HG03469 (cell line): ENCODE measurements at regions not wholly inside any gene's neighbourhood (a gene's known extent, or its start where the extent isn't known, plus 50 kb on each side); places are given as distances from the start of the nearest gene placed in this dataset.

Source experiments
- ATAC-seq: cut with Tn5 transposase; IDR thresholded peaks from one replicate; pipeline ENCODE4 v1.9.1; 2021; ENCODE audit warnings: mild to moderate bottlenecking, moderate library complexity, moderate number of reproducible peaks; ENCODE audit not compliant: unreplicated experiment

DNA sequence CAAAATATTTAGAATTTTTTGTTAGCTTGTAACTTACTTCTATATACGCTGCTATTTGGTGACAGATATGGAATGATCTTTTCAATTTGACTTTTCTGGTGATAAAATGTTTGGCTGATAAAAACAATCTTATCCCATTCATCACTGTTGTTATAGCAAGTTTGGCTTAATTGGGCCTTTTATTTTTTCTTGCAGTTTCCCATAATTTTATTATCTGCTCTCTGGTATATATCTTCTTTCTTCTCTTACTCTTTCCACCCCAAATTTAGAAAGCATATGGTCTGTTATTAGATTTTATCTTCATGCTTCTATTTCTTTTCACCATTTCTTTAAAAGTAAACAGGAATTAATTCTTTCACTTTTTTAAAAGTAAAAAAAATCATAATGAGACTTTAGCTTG is 474.4 kb downstream of the TLE1 start:
- no peak for ATAC-seq

DNA sequence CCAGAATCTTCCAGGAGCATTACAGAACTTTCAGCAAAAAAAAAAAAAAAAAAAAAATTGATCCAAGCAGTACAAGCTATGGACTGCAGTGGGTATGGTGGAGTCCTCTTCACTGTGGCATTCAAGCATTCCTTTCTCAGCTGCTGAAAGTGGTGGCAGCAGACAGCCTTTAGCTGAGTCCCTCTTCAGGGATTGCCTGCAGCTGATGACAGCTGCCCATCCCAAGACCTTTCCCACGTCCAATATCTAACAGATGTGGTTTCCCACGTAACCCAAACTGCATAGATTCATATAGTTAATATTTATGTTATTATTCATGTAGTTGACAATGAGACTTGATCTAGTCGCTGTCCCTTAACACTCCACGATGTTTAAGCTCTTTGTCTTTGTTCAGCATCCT is 475.9 kb downstream of the TLE1 start:
- ATAC-seq: no peak

DNA sequence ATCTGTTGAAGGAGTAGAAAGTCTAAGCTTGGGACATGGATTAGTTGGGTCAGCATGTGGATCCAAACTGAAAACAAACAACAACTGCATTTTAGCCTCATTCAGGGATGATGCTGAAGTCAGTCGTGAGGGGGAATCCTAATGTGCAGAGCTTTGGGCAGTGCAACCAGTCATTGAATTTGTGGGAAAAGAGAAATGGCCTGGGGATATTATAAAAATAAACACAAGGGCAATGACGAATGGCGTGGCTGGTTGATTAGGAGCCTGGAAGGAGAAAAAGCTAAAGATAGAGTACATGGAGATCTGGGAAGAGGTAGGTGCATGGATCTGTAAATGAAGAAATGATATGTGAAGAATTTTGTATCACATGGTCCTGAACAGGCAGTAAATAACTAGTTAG is 477.6 kb downstream of the TLE1 start:
- no peak for ATAC-seq

DNA sequence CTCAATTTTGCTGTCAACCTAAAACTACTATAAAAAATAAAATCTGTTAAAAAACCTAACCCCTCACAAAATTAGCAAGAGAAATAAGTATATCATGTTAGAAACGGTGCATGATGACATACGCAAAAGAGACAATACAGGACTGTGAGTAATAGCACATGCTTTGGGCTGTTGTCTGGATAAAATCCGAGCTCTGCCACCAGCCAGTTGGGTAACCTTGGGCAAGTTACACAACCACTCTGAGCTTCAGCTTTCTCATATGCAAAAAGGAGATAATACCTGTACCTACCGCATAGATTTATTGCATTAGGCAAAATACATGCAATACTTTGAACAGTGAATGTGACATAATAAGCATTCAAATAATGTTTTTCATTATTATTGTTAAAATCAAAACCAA is 481.7 kb downstream of the TLE1 start:
- no peak for ATAC-seq

DNA sequence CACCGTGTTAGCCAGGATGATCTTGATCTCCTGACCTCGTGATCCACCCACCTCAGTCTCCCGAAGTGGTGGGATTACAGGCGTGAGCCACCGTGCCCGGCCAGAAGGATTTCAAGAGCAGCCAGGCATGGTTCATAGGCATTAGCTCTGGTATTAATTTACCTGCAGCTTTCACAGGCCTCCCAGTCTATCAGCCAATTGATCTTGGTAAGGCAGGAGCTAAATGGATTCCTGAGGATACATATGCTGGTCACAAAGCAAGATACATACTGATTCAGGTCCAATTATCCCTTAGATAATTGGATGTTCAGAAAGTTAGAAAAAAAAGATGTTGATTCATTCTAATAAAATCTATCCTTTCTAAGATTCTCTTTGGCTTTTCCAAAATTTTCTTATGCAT is 487.1 kb downstream of the TLE1 start:
- ATAC-seq: no peak

DNA sequence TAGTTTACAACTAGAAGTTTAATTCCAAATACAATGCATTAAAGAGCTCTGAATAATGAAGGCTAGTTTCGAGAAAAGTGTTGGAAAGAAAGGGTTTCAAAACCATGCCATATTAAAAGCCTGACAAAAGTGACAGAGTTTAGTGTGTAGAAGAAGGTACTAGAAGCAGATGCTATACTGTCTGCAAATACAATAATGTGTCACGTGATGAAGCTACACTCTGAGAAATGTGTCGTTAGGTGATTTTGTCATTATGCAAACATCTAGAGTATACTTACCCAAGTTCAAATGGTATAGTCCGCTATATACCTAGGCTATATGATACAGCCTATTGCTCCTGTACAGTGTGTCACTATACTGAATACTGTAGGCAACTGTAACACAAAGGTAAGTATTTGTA is 494.1 kb downstream of the TLE1 start:
- no peak for ATAC-seq

DNA sequence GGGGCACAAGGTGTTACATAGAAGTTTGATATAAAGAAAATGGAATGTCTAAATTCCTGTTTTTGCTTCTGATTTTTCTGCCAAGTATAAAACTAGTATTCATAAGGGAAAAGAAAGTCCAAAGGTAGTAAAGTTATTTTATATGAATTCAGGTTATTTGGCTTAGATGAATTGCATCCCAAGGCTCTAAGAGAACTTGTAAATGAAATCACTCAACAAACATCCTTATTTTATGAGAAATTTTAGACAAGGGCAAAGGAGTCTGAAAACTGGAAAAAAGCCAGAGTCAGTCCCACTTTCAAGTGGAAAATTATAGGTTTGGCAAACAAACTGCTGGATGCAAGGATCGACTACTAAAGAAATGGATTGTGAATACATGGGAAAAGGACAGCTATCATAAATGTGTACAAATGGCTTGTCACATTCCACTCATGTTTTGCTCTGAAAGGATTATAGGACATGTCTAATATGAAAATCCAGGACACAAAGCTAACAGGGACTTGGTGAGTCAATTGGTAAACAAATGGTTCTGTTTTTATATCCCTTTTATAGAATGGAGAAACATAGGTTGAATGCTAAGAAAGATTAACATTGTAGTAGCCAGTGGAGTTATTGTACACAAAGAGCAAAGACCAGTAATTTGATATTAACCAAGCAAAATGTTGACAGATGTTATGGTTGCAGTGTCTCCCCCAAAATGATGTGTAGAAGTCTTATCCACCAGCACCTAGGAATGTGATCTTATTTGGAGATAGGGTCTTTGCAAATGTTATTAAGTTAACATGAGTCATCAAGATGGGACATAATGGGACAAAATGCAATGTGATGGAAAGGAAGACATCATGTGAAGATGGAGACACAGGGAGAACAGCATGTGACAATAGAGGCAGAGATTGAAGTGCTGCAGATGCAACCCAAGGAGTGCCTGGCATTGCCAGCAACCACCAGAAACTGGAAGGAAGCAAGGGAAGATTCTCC is 495.7 kb downstream of the TLE1 start:
- no peak for ATAC-seq

DNA sequence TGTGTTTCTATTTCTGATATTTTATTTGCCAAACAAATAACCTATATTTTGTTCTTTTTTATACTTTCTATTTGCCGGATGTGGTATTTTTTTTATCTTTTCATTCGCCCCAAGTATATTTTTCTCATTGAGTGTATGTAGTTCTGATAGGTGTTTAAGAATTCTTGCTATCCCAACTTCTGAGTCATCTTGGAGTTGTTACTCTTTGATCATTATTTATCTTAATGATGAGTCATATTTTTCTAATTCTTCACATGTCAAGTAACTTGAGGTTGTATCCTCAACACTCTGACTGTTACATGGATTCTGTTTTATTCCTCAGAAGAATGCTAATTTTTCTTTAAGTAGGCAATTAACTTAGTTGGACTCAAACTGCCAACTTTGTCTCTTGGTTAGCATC is 498.1 kb downstream of the TLE1 start:
- no peak for ATAC-seq

DNA sequence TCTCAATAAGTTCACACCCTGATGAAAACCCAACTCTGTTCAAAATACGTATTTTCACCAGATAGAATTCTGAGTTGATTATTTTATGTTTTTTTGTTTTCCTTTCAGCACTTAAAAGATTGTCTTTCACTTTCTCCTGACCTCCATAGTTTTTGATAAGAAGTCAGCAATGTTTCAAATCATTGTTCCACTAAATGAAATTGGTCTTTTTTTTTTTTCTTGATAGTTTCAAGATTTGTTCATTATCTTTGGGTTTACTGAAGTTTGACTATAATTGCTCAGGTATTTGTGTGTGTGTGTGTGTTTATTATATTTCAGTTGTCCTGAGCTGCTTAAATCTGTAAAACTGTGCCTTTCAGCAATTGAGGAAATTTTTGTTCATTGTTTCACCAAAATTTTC is 498.7 kb downstream of the TLE1 start:
- no peak for ATAC-seq

DNA sequence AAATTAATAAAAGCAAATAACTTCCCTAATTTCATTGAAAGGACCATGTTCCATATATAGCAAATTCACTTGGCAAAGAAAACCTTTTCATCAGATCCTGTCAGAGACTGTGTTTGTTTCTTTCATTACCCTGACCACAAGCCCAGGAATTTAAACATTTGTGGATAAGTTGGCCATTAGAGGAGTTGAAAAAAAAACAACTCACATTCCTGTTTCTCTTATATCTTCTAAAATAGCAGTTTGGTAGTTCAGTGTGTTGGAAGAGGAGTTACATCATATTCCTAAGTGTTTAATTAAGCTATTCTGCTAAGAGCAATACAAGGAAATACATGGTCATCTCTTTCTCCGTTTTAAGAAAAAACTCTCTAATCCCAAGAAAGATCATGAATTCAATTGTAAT is 505.6 kb downstream of the TLE1 start:
- ATAC-seq: no peak

DNA sequence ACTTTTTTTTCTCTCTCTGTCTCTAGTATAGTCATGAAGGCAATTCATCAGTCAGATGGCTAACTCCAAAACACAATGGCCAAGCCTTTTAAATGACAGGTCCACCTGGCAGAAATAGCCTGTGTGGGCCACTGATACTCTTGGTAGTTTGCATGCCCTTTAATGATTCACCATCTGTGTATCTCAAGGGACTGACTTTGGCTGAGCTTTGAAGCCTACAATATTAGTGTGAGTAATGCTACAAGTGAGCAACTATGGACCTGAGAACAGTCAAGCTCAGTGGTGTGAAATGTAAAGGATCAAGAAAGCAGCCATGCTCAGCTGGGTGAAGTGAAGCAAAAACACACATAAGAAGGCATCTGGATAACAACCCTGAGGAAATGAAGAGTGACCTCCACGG is 506.9 kb downstream of the TLE1 start:
- no peak for ATAC-seq

DNA sequence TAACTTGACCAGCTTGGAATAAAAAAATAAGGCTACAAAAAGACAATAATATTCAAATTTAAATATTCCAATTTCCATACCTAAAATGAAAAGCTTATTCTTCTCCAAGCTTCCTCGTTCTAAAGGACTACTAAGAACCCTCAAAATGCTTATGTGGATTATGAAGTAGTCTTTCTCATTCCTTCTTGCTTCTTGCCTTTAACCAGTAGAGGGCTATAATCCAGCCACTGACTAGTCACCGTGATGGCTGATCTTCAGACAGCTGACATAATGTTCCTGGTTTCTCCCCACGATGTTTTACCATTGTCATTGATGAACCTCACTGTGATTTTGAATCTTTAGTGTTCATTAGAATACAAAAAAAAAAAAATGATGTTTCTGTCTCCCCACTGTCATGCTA is 515.3 kb downstream of the TLE1 start:
- ATAC-seq: no peak

DNA sequence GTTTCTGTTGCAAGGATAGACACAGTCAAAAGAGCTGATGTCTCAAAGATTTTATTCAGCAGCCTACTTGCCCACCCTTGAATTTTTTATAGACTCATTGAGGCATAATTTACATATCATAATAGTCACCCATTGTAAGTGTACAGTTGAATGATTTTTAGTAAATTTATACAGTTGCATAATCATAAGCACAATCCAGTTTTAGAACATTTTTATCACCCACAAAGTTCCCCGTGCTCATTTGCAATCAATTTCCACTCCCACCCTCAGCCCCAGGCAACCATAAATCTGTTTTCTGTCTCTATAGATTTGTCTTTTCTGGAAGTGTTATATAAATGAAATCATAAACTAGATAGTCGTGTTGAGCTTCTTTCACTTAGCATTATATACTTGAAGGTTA is 517.7 kb downstream of the TLE1 start:
- ATAC-seq: no peak

DNA sequence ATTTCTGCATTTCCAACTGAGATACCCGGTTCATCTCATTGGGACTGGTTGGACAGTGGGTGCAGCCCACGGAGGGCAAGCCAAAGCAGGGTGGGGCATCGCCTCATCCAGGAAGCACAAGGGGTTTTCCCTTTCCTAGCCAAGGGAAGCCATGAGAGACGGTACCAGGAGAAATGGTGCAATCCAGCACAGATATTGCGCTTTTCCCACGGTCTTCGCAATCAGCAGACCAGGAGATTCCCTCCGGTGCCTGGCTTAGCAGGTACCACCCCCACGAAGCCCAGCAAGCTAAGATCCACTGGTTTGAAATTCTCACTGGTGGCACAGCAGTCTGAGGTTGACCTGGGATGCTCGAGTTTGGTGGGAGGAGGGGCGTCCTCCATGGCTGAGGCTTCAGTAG is 527.0 kb downstream of the TLE1 start:
- no peak for ATAC-seq

DNA sequence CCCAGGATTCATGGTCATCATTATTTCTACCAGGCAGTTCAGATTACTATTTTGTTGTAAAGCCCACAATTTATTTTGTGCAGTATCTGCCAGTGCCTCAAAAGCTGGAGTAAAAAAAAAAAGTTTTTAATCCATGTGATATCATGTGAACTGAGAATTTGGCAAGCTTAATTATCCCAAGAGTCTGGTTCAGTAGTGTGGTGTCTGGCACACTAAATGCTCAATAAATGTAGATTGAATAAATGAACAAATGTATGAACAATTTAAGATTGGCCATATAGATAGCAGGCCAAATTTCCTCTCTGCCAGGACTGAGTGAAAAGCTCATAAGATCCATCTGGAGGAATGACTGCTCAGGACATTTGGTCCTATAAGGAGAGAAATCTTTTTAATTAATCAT is 533.0 kb downstream of the TLE1 start:
- no peak for ATAC-seq

DNA sequence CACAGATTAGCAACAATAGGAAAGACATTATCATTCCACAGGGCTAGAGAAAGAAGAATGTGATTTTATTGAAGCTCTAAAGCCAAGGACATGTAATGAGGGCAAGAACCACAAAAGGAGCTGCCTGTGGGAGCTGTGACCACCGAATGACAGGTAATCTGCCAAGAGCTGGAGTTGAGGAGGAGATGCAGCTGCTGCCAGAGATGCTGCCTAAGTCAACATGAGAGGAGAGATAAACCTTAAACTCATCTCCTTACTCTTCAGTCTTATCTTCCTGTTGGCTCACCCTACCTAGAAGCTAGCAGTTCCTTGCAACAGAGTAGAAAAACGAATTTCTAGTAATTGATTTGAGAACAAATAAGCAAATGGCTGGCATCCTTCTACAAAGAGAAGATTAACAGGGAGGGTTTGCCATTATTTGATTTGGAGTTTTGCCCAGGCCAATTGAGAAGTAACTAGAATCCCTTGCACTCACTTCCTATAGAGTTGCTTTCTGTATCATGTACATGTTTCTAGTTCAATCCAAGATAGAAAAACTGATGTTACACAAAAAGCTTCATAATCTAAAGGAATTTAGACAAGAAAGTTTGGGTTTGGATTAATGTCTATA is 539.2 kb downstream of the TLE1 start:
- ATAC-seq: no peak

DNA sequence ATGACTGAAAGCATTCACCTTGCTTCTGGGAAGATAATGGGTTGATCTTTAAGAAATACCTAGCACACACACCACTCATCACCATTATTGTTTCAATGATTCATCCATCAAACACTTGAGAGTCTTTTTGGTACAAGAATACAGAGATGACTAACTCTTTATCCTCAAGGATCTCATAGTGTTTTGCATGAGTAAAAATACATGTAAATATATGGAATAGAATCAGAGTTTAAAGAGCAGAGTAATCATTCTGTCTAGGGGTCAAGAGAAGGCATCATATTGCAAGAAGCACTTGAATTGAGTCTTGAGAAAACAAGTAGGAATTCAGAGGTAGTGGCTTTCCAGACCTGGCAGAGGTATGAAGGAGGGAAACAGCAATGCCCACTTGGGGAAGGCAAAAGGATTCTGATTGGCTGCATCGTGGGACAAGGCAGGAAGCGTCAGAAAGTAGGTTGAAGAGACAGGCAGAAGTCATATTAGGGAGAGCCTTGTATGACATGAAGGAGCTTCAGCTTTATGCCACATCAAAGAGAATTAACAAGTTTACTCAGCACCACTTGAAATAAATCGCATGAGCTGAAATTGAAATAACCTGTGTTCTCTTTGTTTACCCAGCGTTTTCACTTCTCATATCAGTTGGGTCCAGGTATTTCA is 542.5 kb downstream of the TLE1 start:
- ATAC-seq: no peak

DNA sequence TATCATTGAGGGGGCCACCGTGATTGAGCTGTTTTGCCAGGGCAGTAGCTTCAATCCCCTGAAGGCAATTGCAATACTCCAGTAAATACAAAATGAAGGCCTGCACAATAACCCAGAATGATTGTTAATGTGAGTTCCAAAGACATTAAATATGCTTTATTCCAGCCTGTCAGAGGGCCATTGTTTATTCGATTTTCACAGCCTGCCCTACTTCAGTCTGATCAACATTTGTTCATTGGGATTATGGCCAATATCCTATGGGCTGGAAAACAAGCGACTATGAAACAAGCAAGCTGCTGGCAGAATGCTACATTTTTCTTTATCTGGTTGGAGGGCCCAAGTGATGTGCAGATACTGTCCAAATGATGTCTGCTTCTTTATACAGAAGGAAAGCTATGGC is 543.1 kb downstream of the TLE1 start:
- no peak for ATAC-seq

DNA sequence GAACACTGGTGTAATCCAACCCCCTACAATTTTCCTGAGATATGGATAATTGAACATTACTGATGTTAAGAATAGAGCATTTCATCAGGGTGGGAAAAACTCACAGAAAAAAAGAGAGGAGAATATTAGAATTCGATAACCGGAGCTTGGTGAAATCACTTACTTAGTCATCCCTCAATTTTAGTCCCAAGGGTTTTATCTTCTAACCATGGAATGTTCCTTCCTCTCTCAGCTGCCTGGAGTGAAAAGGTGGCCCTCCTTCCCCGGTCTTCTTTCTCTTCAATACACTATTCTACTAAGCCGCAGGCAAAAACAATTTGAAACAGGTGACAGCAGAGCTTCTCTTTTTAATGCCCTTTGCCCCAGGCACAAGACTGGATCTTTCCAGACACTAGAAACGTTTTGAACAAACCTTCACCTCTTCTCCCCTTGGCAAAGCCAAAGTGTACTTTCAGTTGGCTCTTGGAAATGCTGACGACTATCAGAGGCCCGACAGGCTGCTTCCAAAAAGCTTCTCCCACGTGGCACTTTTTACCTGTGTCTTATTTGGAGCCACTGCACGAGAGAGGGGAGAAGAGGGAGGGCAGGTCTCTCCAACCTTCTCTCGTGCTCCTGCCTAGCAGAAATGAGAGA is 543.9 kb downstream of the TLE1 start:
- no peak for ATAC-seq

DNA sequence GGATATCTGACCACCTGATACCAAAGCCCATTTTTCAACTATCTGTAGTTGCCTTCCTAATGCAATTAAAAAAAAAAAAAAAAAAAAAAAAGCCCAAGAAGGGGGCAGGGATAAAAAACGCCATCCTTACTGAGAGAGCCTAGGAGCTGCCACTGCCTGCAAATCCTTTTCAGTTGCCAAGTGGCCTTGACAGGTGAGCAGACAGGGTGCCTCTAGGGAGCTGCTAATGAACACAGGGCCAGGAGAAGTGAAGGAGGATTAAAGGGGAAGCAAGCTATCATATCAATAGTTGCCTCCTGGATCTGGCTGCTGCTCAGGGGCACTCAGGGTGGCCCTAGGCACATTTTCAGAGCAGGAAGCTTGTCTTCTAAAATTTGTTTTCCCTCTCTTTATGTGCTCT is 547.4 kb downstream of the TLE1 start:
- ATAC-seq: no peak

DNA sequence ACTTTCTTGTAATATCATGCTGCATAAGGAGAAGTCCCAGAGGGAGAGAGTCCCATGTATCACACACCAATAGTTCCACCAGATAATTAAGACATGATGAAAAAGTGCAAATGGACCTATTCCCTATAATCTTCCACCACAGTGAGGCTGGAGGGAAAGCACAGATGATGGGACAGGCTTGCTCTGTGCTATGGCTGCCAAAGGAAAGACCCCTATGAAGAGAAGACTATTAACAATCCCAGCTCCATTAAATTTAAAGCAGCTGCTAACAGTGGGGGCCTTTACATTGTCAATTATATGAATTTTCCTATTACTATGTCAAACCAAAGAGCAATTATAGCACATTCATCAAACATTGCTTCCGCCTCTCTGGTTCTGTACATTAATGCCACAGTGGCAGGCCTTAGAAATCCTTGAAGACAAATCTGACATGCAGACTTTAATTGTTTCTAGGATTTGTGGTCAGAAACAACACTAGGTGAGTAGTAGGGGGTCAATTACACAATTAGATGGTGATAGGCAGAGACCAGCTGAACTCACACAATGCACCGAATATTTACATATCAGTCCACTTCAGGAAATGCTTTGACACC is 551.3 kb downstream of the TLE1 start:
- ATAC-seq: no peak
